ENCODE measurements at regions not wholly inside any gene's neighbourhood (a gene's known extent, or its start where the extent isn't known, plus 50 kb on each side); places are given as distances from the start of the nearest gene placed in this dataset.

DNA sequence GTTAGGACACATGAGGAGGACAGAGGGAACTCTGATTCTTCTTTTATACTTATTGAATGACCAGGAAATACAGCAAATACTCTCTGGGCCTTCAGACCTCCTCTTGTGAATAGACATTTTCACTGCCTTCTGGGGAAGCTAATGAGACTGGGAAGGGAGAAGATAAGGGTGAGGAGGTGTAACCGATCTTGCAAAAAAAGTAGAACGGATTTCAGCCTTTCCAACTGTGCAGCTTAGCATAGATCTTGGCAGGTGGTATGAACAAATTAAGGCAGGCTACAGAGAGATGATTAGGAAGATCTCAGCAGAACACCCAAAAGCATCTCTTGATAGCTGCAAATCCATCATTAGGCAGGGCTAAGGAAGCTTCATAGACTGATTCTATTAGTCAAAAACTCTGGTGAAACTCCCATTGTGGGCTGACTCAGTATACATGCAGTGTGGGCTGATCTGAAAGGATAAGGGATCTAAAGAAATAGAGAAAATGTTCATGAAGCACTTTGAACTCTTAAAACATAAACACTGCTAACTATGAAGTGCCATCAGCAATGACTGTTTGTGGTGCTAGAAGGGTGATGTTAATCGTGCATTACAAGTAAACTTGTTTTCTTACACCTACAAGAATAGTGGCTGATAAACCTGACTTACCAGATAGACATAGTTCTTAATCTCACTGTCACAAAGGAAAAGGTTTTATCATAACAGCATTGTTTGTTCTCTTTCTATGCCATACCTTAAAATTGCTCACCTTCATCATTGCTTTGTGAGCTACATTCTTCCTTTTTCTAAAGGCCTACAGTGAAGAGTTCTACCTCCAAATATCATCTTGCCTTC, 85.5 kb upstream of the PALMD start:
- Histone ChIP-seq H3K27me3 (no peaks in the 10 kb centered on the region), H3K4me1 (peaks cover 0 to 43% (median 4%) of the 10 kb centered on the region in 3 donors), H3K9me3 (no peaks in the 10 kb centered on the region), H3K4me3 (no peak overlapping the region), H3K36me3 (no peaks in the 10 kb centered on the region), H3K27ac (peak overlapping the region in 1 of 4 donors; percentile 54)
- intact Hi-C loops (cut with DNase I), result no loop called here
- WGBS, 2 donors, result 64 to 71% methylated on average over 3 of the region's 3 CpGs
- no peak for TF ChIP-seq POLR2A (IDR thresholded peaks at IDR 0.05)
- TF ChIP-seq, protein P1, sequence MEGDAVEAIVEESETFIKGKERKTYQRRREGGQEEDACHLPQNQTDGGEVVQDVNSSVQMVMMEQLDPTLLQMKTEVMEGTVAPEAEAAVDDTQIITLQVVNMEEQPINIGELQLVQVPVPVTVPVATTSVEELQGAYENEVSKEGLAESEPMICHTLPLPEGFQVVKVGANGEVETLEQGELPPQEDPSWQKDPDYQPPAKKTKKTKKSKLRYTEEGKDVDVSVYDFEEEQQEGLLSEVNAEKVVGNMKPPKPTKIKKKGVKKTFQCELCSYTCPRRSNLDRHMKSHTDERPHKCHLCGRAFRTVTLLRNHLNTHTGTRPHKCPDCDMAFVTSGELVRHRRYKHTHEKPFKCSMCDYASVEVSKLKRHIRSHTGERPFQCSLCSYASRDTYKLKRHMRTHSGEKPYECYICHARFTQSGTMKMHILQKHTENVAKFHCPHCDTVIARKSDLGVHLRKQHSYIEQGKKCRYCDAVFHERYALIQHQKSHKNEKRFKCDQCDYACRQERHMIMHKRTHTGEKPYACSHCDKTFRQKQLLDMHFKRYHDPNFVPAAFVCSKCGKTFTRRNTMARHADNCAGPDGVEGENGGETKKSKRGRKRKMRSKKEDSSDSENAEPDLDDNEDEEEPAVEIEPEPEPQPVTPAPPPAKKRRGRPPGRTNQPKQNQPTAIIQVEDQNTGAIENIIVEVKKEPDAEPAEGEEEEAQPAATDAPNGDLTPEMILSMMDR (IDR thresholded peaks at IDR 0.05), result no peak
- no peak for DNase-seq

DNA sequence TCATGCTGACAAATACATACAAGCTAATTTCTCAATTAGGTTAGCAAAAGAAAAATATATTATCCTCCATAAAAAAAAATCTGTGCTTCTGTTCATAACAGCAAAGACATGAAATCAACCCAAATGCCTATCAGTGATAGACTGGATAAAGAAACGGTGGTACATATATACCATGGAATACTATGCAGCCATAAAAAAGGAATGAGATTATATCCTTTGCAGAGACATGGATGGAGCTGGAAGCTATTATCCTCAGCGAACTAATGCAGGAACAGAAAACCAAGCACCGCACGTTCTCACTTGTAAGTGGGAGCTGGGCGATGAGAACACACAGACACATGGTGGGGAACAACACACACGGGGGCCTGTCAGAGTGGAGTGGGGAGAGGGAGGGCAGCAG, 84.0 kb upstream of the PALMD start:
- WGBS, 2 donors, result 92 to 95% methylated on average over 6 of the region's 6 CpGs
- no peak for DNase-seq
- no peaks in the 10 kb centered on the region for H3K27me3 ChIP-seq
- no peak overlapping the region for H3K4me3 ChIP-seq
- no peaks in the 10 kb centered on the region for H3K36me3 ChIP-seq
- no peak overlapping the region for H3K27ac ChIP-seq
- TF ChIP-seq POLR2A (IDR thresholded peaks at IDR 0.05), result no peak
- TF ChIP-seq, protein P1 (IDR thresholded peaks at IDR 0.05), result no peak
- intact Hi-C loops (cut with DNase I), result no loop called here
- H3K9me3 ChIP-seq, result no peaks in the 10 kb centered on the region
- peaks cover 0 to 43% (median 4%) of the 10 kb centered on the region in 3 donors for H3K4me1 ChIP-seq

DNA sequence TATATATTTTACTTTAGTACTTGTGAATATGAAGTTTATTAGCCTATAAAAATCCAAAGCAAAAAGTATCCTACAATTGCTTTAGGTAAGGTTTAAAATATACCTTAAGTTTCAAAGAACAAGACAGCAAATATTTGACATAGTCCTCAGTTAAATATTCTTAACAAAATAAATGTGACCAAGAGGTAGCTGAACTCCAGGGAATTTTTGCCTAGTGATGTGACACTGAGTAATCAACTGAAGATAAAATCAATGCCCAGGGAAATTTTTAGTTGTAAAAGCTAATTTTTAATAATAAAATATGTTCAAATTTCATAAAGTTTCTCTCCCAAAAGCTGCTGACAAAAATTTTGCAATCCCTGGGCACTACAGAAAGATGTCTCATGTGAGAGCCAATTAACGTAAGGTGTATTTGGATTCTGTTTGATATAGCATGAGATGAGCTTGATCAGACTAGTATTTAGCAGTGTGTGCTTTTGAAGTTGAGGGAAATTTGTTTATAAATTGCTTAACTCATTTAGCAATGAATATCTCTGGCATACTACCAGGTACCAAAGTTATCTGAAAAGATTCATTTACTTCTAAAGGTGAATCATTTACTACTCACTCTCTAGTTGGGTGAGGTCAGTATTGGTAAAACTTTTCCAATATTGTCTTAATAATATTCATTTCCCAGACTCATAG, 80.2 kb upstream of the PALMD start:
- H3K9me3 ChIP-seq, result no peaks in the 10 kb centered on the region
- no peaks in the 10 kb centered on the region for H3K27me3 ChIP-seq
- no peak overlapping the region for H3K27ac ChIP-seq
- intact Hi-C loops (cut with DNase I), result no loop called here
- DNase-seq, result no peak
- WGBS, 2 donors, result 53 to 58% methylated on average over 1 of the region's 1 CpG
- TF ChIP-seq POLR2A (IDR thresholded peaks at IDR 0.05), result no peak
- TF ChIP-seq, protein P1 (IDR thresholded peaks at IDR 0.05), result no peak
- peaks cover 0 to 9% (median 0%) of the 10 kb centered on the region in 3 donors for H3K4me1 ChIP-seq
- H3K4me3 ChIP-seq, result no peak overlapping the region
- H3K36me3 ChIP-seq, result no peaks in the 10 kb centered on the region

DNA sequence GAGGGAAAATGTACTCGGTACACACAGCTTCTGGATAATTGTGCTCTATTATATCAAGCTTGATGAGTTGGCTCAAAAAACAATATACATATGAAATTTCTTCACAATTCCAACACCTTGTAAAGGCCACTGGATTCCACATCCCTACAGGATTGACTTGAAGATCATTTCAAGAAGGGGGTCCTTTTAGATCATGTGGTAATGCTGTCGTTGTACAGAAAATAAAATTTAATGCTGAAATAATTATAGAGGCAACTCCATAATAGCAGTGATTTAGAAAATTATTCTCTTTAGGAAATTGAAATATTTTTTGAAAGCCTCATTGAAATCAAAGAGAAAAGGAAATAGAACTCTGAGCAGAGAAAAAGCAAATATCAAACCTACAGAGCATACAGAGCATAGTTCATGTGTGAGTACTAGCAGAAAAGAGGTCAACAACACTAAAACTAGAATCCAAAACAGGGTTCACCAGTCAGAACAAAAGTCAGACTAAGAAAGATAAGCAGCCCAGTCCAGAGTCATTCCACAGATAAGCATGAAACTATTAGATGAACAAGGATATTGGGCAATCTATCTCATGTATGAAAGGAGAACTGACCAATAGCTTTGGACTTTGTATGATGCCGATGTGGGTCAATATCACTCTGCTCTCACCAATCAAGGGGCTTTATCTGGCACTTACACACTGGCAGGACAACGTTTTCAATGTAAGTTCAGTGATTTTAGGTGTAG, 79.5 kb upstream of the PALMD start:
- WGBS, 2 donors, result 68% methylated on average over 4 of the region's 4 CpGs
- intact Hi-C loops (cut with DNase I), result no loop called here

More for the DNA sequence above, 79.5 kb upstream of the PALMD start:
- Histone ChIP-seq H3K27me3 (no peaks in the 10 kb centered on the region), H3K4me1 (peaks cover 0 to 2% (median 0%) of the 10 kb centered on the region in 3 donors), H3K36me3 (no peaks in the 10 kb centered on the region), H3K27ac (no peak overlapping the region), H3K4me3 (no peak overlapping the region), H3K9me3 (no peaks in the 10 kb centered on the region)
- TF ChIP-seq POLR2A (IDR thresholded peaks at IDR 0.05), result no peak
- TF ChIP-seq, protein P1 (IDR thresholded peaks at IDR 0.05), result no peak
- DNase-seq, result no peak
